K562 (cell line): ENCODE measurements at regions not wholly inside any gene's neighbourhood (a gene's known extent, or its start where the extent isn't known, plus 50 kb on each side); places are given as distances from the start of the nearest gene placed in this dataset.

Experiments
- ASH1L ChIP-seq: fragments of 450-650 bp; IDR thresholded peaks from 2 replicates; pipeline ENCODE4 v1.6.1; 2018; ENCODE audit warnings: borderline replicate concordance, mild to moderate bottlenecking, low read depth; ENCODE audit not compliant: partially characterized antibody
- CEBPG ChIP-seq, 3 experiments: fragments of 200-800 bp in 1 of 3; sonication (Bioruptor generic) in 1 of 3; sonication (generic) in 1 of 3; formaldehyde crosslinking in 1 of 3; IDR thresholded peaks in 2 of 3; conservative IDR thresholded peaks in 1 of 3; 2 replicates each; pipeline versions ENCODE4 v1.6.1 to v1.8.0; 2016 to 2022; ENCODE audit warnings: missing compliant biosample characterization in 2 of 3, missing genetic modification characterization in 2 of 3, mild to moderate bottlenecking in 1 of 3, missing genetic modification reagents in 1 of 3
- E2F6 ChIP-seq, 2 experiments: IDR thresholded peaks; 2 replicates each; pipeline ENCODE4 v1.6.1; 2011; ENCODE audit warnings: borderline replicate concordance in 1 of 2, control low read depth in 1 of 2, low read depth in 1 of 2, low read length in 1 of 2, mild to moderate bottlenecking in 1 of 2, mixed read lengths in 1 of 2, moderate library complexity in 1 of 2; ENCODE audit not compliant: insufficient read depth in 1 of 2, insufficient read length in 1 of 2, poor library complexity in 1 of 2, severe bottlenecking in 1 of 2; ENCODE audit errors: extremely low read depth in 1 of 2
- MAFG ChIP-seq: fragments of 450-650 bp; conservative IDR thresholded peaks from 2 replicates; pipeline ENCODE4 v1.6.1; 2016; ENCODE audit warnings: missing genetic modification characterization, missing compliant biosample characterization
- MGA ChIP-seq: fragments of 450-650 bp; IDR thresholded peaks from 2 replicates; pipeline ENCODE4 v1.6.1; 2016; ENCODE audit warnings: mild to moderate bottlenecking, moderate library complexity
- MTA3 ChIP-seq: fragments of 450-650 bp; formaldehyde crosslinking; IDR thresholded peaks from 2 replicates; pipeline ENCODE4 v1.6.1; 2017; ENCODE audit warnings: mild to moderate bottlenecking, borderline replicate concordance
- PML ChIP-seq: IDR thresholded peaks from 2 replicates; pipeline ENCODE4 v1.6.1; 2012; ENCODE audit warnings: low read length, inconsistent platforms
- SAP30 ChIP-seq: fragments of 200-600 bp; sonication (generic); IDR thresholded peaks from 2 replicates; pipeline ENCODE4 v1.6.1; 2012; ENCODE audit warnings: borderline replicate concordance, low read depth, mild to moderate bottlenecking, moderate library complexity, low read length, control low read depth, inconsistent platforms; ENCODE audit not compliant: insufficient read depth, poor library complexity, severe bottlenecking
- ZNF143 ChIP-seq: sonication (generic); formaldehyde crosslinking; IDR thresholded peaks from 2 replicates; pipeline ENCODE4 v1.9.0; 2022; ENCODE audit warnings: mild to moderate bottlenecking, missing genetic modification reagents
- ZNF395 ChIP-seq: fragments of 200-800 bp; sonication (Bioruptor generic); IDR thresholded peaks from 2 replicates; pipeline ENCODE4 v1.6.1; 2017; ENCODE audit warnings: missing genetic modification characterization, missing compliant biosample characterization

GRCh38 chr7:65269150-65269856, 104.4 kb upstream of the ZNF92 start (continued):
- TF ChIP-seq E2F6 (IDR thresholded peaks at IDR 0.05; ENCODE audit: borderline replicate concordance in 1 of 2, extremely low read depth in 1 of 2, insufficient read depth in 1 of 2, insufficient read length in 1 of 2, low read depth in 1 of 2, low read length in 1 of 2, poor library complexity in 1 of 2, severe bottlenecking in 1 of 2) (peak; percentile 38 to 77), SAP30 (peak; percentile 47), ASH1L (no peak), PML (peak; percentile 39; the same call in 1 of the 2 replicates), ZNF395 (CRISPR knock-in tag) (no peak), MTA3 (peak; percentile 36; the same call in 1 of the 2 replicates), CEBPG (CRISPR knock-in tag; IDR thresholded peaks at IDR 0.05) (no peak), CEBPG (tag; conservative IDR thresholded peaks at IDR 0.05 in 1 of 2, IDR thresholded peaks at IDR 0.05 in 1 of 2) (no peak), MGA (peak; percentile 68), MAFG (tag) (no peak), ZNF143 (no peak)
